Activated B cell treated with CpG ODN at 0.5 μM for 24 hours (primary cell): ENCODE measurements at regions not wholly inside any gene's neighbourhood (a gene's known extent, or its start where the extent isn't known, plus 50 kb on each side); places are given as distances from the start of the nearest gene placed in this dataset.

ENCODE experiments used
- ATAC-seq: fragments of 200-7000 bp; cut with Tn5 transposase; one replicate; pipeline ENCODE4 v1.10.0; 2021; ENCODE audit warnings: low read depth, mild to moderate bottlenecking, moderate library complexity
- CTCF ChIA-PET: fragments of 350-600 bp; sonication (Branson Sonifier 250); formaldehyde crosslinking; loops from one replicate; lab custom pipeline; 2021; ENCODE audit warnings: antibody characterized with exemption; lab: Charles Lee
- POLR2A ChIA-PET: fragments of 350-600 bp; sonication (Branson Sonifier 250); formaldehyde crosslinking; loops from one replicate; lab custom pipeline; 2021; ENCODE audit warnings: antibody characterized with exemption; lab: Charles Lee
- DNase-seq: peaks from one replicate; pipeline ENCODE4 v3.0.0; 2022
- H3K27ac Mint-ChIP-seq: one replicate; pipeline ENCODE4 v1.8.0; 2020; ENCODE audit warnings: mixed read lengths
- H3K27me3 Mint-ChIP-seq: one replicate; pipeline ENCODE4 v1.8.0; 2021; ENCODE audit warnings: mixed read lengths
- H3K36me3 Mint-ChIP-seq: one replicate; pipeline ENCODE4 v1.8.0; 2021; ENCODE audit warnings: low read depth, mixed read lengths
- H3K4me1 Mint-ChIP-seq: one replicate; pipeline ENCODE4 v1.8.0; 2021; ENCODE audit warnings: mixed read lengths
- H3K4me3 Mint-ChIP-seq: one replicate; pipeline ENCODE4 v1.8.0; 2020; ENCODE audit warnings: mild to moderate bottlenecking, mixed read lengths
- H3K9me3 Mint-ChIP-seq: one replicate; pipeline ENCODE4 v1.8.0; 2020; ENCODE audit warnings: mixed read lengths
- CTCF ChIP-seq: fragments of 200-600 bp; IDR thresholded peaks from one replicate; pipeline ENCODE4 v1.8.0; 2022; ENCODE audit warnings: antibody characterized with exemption, mild to moderate bottlenecking
- intact Hi-C: fragments of 100-400 bp; cut with micrococcal nuclease; formaldehyde crosslinking; loops from one replicate; pipeline ENCODE4 v1.15.1; 2024

GRCh38 chr16:11476676-11477075, 110.0 kb downstream of the LITAF start:
- POLR2A ChIA-PET, result no interaction called here
- intact Hi-C loops, result no loop called here
- H3K4me1 Mint-ChIP-seq, result no peaks in the 10 kb centered on the region
- peaks cover 12% of the 10 kb centered on the region for H3K9me3 Mint-ChIP-seq
- no peak overlapping the region for H3K4me3 Mint-ChIP-seq
- H3K27me3 Mint-ChIP-seq, result no peaks in the 10 kb centered on the region
- DNase-seq (no peak), ATAC-seq (no peak)
- peaks cover 2% of the 10 kb centered on the region for H3K36me3 Mint-ChIP-seq
- TF ChIP-seq CTCF, result no peak
- CTCF ChIA-PET, result no interaction called here
- H3K27ac Mint-ChIP-seq, result no peak overlapping the region

GRCh38 chr16:11478431-11479119, 108.1 kb downstream of the LITAF start:
- Mint-ChIP-seq H3K27ac (no peak overlapping the region), H3K4me1 (no peaks in the 10 kb centered on the region), H3K36me3 (peaks cover 10% of the 10 kb centered on the region), H3K4me3 (no peak overlapping the region), H3K27me3 (no peaks in the 10 kb centered on the region), H3K9me3 (peaks cover 19% of the 10 kb centered on the region)
- DNase-seq (no peak), ATAC-seq (no peak)
- intact Hi-C loops, result no loop called here
- CTCF ChIA-PET, result no interaction called here
- TF ChIP-seq CTCF, result no peak
- POLR2A ChIA-PET, result no interaction called here

GRCh38 chr16:11479916-11480315, 106.8 kb downstream of the LITAF start:
- ATAC-seq (no peak), DNase-seq (no peak)
- intact Hi-C loops, result no loop called here
- no peaks in the 10 kb centered on the region for H3K27me3 Mint-ChIP-seq
- no peaks in the 10 kb centered on the region for H3K4me1 Mint-ChIP-seq
- H3K4me3 Mint-ChIP-seq, result no peak overlapping the region
- TF ChIP-seq CTCF, result no peak
- POLR2A ChIA-PET, result no interaction called here
- H3K9me3 Mint-ChIP-seq, result peaks cover 24% of the 10 kb centered on the region
- H3K27ac Mint-ChIP-seq, result no peak overlapping the region
- H3K36me3 Mint-ChIP-seq, result peaks cover 16% of the 10 kb centered on the region
- CTCF ChIA-PET, result no interaction called here

- Mint-ChIP-seq H3K27ac (no peak overlapping the region), H3K36me3 (peaks cover 22% of the 10 kb centered on the region), H3K4me1 (no peaks in the 10 kb centered on the region), H3K4me3 (no peak overlapping the region), H3K27me3 (no peaks in the 10 kb centered on the region), H3K9me3 (peaks cover 24% of the 10 kb centered on the region)
- no peak for ATAC-seq
- no peak for DNase-seq
- ChIA-PET POLR2A (no interaction called here), CTCF (no interaction called here)
- intact Hi-C loops, result no loop called here
- TF ChIP-seq CTCF, result no peak
Observed at GRCh38 chr16:11480634-11481033, 106.1 kb downstream of the LITAF start.

GRCh38 chr16:11481987-11482386, 104.7 kb downstream of the LITAF start:
- ATAC-seq (no peak), DNase-seq (no peak)
- TF ChIP-seq CTCF, result no peak
- Mint-ChIP-seq H3K4me1 (no peaks in the 10 kb centered on the region), H3K9me3 (peaks cover 24% of the 10 kb centered on the region), H3K27me3 (no peaks in the 10 kb centered on the region), H3K36me3 (peaks cover 23% of the 10 kb centered on the region), H3K27ac (no peak overlapping the region), H3K4me3 (no peak overlapping the region)
- ChIA-PET CTCF (no interaction called here), POLR2A (no interaction called here)
- intact Hi-C loops, result no loop called here
